AG08396 (cell line): ENCODE measurements at regions not wholly inside any gene's neighbourhood (a gene's known extent, or its start where the extent isn't known, plus 50 kb on each side); places are given as distances from the start of the nearest gene placed in this dataset.
"Not testable (repeated sequence)": the region's sequence is repeated elsewhere in the genome, so short reads cannot be mapped to it uniquely, and the experiment has no call there.

Source experiments
- DNase-seq: peaks from one replicate; pipeline ENCODE4 v3.0.0; 2012; ENCODE audit warnings: low spot score, mixed read lengths

DNA sequence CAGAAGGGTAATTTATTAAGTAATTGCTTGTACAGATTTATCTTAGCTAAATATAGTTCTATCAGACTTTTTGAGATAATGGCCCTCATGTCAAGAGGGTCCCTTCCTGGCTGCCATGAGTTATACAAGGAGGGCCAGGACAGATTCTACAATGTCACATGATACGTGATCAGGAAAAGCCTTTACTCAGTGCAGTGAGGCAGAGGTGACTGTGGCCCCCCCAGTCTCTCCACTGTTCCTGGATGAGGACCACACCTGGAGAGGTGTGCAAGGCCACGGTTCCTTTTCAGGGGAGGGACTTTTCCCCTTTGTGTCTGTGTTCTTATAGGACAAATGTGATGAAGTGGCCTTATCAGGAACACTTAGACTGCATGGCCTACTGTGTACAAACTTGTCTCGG is 54.3 kb upstream of the LRCH1 start:
- no peak for DNase-seq

DNA sequence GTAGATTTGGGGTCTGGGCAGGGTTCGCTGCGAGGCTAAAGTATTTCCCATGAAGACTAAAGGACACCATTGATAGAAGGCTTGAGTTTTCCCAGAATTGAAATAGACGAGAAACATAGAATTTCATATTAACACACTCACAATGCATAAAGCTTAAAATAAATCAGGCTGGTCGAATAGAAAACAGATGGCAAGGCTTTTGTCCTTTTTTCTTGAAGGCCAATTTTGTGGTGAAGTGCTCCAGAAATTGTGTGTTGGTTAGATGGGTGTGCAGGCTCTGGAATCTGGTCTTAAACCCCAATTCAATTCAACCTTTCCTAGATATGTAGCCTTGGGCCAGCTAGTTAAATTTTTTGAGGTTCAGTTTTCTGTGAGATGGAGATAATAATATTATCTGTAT is 56.9 kb upstream of the LRCH1 start:
- no peak for DNase-seq

DNA sequence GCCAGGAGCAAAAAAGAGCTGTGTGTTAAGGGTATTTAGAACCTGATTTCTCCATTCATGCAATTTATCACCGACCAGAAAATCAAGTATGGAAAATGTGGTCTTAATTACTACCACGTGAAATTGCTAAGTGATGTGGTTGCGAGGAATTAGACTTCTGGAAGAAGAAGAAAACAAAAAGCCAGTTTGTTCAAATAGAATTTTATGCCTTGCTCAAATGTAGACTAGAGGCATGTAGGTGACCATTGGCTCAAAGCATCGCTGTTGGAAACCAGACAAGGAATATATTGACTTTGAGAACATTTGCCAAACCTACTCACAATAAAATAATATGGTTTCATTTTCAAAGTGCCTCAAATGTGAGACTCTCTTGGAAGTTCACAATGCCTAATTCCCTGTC is 57.3 kb upstream of the LRCH1 start:
- DNase-seq, result no peak

DNA sequence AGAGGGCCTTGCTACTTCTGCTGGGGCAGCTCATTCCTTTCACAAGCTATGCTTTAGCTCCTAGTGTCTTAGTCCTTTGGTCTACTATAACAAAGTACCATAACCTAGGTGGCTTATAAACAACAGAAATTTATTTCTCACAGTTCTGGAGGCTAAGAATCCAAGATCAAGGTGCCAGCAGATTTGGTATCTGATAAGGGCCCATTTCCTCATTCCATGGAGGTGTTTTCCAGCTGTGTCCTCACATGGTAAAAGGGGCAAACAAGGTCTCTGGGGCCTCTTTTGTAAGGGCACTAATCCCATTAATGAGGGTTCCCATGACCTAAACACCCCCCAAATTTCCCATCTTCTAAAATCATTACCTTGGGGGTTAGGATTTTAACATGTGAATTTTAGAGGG is 57.9 kb upstream of the LRCH1 start:
- no peak for DNase-seq

DNA sequence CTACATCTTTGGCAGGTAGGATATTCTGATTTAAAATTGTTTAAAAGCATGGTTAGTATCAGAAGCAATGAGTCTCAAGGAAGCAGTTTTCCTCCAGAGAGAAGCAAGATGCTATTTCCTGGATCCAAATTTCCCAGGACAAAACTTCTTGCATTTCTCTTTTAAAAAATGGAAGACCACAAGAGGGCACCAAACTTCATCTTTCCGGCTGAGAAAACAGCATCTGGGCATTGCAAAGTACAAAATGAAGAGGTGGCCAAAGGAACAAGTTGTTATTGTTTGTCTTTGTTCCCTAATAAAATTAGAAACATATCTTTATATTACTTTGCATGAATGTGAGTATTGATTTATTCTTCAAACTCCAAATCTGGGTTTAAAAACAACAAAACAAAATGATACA is 60.0 kb upstream of the LRCH1 start:
- peak; percentile 40 for DNase-seq

DNA sequence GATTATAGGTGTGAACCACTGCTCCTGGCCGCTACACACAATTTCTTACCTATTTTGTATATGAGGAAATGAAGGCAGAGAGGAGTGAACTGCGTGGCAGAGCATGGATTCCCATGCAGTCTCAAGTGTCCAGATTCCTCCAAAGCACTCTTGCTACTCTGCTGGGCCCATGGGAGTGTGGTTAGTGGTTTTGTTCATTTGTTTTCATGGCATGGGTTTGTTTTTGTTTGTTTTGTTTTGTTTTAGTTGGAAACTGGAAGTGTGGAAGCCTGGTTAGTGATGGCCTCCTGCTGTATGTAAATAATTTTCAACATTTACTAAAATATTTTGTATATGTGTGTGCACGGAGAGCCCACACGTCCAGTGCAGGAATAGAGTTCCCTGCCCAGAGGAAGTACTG is 61.3 kb upstream of the LRCH1 start:
- DNase-seq, result no peak

DNA sequence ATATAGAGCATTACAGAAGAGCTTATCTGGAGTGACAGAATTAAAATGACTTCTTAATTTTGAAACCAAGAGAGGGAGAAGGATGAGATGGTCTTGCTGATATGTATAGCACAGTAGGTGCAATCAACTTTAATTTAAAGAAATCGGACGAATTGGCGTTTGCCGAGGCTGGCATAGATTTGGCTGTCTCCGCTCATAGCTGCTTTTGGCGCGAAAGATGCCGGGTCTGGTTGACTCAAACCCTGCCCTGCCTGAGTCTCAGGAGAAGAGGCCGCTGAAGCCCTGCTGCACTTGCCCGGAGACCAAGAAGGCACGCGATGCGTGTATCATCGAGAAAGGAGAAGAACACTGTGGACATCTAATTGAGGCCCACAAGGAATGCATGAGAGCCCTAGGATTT is 62.3 kb upstream of the LRCH1 start:
- DNase-seq, result not testable (repeated sequence)

DNA sequence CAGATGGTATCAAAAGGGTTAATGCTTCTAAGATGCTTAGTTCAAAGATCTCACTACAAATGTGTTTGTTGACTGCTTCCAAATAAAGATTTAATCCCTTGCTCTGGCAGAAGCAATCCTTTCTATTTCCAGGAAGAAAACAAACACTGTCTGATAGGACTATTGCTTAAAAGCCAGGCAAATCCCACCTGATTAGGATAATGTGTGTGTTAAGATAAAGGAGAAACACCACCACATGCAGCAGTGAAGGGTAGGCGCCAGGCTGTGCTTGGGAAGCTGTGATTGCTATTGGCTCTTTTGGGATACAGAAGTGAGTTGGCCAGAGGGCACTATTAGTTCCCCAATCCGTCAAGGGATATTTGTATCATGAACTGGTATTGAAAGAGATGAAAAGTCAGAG is 62.8 kb upstream of the LRCH1 start:
- no peak for DNase-seq

DNA sequence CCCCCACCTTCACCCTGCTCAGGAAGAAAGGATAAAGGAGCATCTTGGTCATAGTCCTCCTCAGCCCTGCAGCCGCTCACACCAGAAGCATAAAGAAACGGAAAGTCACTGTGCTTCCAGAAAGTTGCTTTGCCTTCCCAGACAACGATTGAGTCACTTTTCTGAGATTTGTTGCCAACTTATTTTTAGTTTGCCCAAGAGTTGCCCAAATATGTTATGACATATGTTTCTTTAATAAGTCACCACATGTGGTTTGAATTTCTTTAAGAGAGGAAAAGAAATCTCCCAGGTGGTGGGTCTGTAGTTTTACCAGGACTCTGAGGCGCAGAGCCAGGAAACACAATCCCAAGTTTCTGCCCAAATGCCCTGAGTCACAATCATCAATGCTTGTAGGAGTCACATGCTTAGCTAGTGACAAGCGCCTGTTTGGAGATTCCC is 63.4 kb upstream of the LRCH1 start:
- peak; percentile 49 for DNase-seq

DNA sequence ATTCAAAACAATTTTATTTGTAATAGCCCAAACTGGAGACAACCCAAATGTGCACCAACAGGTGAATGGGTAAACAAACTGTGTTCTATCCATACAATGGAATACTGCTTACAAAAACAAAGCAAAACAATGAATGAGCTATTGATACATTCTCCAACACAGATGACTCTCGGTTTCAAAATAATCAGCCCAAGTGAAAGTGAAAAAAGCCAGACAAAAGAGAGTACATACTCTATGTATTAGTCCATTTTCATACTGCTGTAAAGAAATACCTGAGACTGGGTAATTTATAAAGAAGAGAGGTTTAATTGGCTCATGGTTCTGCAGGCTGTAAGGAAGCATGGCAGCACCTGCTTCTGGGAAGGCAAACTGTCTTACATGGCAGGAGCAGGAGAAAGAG is 65.2 kb upstream of the LRCH1 start:
- DNase-seq, result no peak

DNA sequence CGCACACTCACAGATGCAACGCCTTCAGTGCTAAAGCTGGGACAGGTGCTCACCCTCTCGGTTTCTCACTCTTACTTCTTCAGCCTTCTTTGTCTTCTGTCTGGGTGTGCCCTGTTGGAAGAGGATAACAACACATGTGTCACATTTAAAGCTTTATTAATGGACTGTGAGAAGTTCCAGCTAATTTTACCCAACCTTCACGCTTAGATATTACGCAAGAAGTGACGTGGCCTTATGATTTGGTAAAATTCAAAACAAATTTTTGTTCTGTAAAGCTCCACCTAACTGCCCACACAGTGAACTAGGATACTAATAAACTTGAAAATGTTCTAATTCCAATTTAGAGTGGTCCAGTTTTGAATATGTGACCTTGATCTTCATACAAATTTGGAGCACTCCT is 66.7 kb upstream of the LRCH1 start:
- no peak for DNase-seq

DNA sequence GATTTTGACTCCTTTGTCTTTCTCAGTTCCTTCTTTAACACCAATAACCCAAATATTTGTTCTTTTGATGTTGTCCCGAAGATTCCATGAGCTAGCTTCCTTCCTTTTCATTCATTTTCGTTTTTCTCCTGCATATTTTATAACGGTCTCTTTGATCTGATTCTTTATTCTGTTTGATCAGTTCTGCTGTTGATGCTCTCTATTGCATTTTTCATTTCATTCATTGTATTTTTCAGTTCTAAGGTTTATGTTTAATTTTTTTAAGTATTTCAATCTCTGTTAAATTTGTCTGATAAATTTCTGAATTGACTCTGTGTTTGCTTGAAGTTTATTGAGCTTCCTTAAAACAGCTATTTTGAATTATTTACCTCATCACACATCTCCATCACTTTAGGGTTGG is 68.4 kb upstream of the LRCH1 start:
- no peak for DNase-seq

DNA sequence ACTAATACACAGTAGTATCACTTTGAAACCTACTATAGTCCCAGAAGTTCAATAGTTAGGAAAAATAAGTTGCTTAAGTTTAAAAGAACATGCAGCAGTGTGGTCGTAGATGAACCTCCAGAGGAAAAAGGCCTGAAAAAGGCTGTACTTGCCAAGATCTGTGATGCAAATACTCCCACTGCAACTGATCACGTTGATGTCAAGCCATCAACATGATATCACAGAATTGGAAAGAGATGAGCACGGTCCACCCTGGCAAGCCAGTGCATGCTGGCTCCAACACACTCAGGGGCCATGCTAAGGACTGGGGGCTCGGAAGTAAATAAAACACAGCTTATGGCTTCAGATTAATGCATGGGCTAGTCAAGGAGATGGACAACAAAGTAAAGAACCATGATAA is 71.8 kb upstream of the LRCH1 start:
- no peak for DNase-seq

DNA sequence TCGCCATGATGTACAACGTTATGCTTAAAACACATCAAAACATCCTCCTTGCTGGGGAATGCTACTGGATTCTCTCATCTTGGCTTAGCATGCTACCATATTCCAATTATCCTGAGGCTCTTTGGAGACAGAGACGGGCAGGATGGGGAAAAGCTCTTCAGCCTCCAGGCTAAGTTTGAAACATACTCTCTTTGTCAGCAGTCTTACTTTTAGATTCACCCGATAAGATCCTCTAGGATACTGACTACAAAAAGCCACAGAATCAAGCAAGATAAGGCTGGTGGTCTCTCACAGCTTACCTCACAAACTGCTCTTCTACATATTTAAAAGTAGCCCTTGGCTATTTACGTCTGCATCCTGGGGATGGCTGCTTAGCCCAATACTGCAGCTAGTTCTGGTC is 72.8 kb upstream of the LRCH1 start:
- no peak for DNase-seq

DNA sequence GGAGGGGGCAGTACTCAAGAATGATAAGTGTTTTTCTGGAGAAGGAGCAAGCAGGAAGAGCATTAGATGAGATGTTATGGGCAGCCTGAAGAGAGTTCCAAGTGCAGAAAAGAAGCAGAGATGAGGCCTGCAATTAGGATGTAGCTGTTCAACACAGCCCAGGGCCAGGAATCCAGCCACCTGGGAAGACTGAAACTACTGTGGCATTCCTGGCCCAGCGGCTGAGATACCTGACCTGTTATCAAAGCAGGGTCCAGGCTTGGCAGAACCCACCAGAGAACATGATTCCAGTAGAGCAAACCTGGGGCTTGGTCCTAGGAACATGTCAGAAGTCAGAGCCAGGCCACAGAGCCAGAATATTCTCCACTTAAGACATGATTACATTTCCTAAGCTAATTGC is 73.3 kb upstream of the LRCH1 start:
- DNase-seq, result no peak

DNA sequence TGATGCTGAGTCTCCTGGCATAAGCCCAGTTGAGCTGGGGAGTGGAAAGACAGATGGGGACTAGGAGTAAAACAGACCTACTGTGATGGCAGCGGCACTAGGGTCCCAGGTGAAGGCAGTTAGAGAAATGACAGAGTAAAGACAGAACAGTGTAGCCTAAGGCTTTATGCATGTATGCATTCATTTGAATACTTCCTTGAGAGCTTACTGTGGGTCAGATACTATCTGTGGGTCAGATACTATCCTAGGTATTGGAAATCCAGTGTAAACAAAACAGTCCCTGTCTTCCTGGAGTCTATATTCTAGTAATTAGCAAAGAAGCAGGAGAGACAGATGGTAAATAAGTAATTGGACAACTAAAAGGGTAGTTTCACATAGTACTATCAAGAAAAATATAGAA is 73.7 kb upstream of the LRCH1 start:
- DNase-seq, result no peak

DNA sequence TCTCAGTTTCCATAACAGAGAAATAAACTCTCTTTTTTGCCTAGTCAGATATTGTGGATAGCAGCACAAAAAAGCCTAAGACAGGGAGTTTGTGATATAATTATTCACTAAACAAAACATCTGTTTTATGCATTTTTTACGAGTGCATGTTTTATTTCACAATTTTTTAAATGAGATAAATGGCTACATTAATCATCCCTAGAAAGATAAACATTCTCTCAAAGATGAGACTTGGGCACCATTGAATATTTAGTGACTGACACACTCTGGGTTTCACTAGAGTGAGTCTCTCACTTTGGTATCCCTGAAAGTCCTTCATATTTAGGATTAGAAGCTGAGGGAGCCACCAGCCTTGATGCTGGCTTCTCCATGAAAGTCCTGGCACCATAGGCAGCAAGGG is 74.3 kb upstream of the LRCH1 start:
- DNase-seq, result no peak

DNA sequence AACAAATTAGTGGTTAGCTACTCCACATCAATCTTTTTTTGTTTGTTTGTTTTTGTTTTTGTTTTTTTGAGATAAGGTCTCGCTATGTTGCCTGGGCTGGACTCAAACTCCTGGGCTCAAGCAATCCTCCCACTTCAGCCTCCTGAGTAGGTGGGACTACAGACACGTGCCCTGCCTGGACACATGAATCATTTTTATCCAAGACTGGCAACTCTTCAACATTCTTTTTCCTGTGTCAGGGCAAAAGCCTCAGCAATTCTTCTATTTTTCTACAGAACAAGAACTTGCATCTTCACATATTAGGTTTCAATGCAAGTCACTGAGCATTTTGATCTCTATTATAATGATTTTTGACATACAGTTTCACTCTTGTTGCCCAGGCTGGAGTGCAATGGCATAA is 76.8 kb upstream of the LRCH1 start:
- DNase-seq, result no peak

DNA sequence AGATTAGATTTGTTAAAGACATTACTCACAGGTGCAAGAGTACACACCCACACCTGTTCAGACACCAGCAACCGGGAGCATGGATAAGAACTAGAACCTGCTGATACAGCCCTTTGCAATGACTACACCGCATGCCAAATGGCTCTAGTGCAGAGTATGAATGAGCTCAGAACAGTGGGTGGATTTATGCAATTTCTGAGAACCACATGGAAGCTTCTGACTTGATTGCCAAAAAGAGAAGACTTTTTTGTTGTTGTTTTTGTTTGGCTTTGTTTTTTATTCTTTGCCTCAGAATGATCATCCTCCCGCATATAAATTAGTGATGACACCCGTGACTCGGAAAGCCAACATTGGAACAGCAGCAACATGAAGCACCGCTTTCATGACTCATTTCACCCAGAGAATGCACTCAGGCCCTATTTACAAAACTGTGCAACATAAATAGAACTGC is 77.4 kb upstream of the LRCH1 start:
- no peak for DNase-seq

DNA sequence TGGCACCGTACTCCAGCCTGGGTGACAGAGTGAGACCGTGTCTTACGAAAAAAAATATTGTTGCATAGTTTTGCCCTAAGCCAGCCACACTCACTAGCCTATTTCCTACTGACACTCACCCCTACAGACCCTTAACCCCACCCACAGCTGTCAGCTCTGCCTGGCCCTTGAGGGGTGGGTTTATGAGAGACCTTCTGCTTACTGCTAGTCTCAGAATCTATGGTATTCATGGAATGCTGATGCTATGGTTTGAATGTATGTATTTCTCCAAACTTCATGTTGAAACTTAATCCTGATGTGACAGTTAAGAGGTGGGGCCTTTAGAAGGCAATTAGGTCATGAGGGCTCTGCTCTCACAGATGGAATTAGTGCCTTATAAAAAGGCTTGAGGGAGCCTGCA is 79.2 kb upstream of the LRCH1 start:
- DNase-seq, result no peak

DNA sequence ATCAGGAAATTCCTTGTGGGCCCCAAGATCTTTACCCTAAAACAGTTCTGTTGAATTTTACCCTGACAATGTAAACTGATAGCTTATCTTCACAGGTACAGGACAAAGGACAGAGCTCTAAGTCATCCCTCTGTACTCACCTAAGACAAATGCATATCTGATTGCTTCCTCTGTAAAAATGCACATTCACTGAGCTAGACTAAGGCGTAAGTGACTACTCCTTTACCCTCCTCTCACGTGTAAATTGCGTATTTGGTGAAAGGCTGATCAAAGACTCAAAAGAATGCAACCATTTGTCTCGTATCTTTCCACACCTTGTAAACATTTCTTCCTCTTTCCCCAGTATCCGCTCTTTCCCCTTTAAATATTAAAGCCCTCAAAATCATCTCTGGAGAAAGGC is 80.6 kb upstream of the LRCH1 start:
- no peak for DNase-seq

DNA sequence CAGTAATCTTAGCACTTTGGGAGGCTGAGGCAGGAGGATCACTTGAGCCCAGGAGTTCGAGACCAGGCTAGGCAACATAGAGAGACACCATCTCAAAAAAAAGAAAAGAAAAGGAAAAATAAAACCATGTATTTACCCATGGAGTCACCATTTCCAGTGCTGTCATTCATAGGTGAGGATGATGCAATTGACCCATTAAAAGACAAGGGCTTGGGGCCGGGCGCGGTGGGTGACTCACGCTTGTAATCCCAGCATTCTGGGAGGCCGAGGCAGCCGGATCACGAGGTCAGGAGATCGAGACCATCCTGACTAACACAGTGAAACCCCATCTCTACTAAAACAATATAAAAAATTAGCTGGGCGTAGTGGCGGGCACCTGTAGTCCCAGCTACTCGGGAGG is 82.6 kb upstream of the RUBCNL start:
- not testable (repeated sequence) for DNase-seq

DNA sequence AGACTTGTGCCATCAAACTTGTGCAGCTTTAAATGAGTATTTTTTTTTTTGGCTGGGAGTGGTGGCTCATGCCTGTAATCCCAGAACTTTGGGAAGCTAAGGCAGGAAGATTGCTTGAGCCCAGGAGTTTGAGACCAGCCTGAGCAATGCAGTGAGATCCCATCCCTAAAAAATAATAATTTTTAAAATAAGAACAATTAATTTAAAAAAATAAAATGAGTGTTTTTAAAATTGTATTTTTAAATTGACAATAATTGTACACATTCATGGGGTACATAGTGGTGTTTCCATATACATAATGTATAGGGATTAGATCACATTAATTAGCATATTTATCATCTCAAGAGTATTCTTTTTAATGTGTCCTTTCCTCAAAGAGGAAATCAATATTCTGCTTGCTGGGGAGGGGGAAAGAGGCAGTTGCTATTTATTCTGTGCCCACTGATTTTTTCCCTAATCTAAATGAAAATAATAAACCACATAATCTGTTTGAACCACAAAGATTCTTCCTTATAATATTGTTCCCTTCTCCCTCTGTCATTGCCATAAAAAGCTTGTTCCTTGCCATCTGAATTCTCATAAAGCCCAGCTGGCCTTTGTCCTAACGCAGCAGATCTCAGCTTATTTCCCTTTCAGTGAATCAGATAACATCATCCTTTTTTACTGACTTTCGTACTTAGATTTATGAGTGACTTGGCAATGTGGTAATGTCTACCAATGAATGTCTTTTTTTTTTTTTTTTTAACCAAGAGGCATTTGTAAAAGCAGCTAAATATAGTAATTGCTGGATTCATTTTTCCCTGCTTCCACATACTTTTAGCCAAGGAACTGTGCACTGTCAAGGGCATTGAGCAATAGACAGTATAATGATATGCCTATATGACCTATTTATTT is 81.8 kb upstream of the RUBCNL start:
- DNase-seq, result peak; percentile 36

DNA sequence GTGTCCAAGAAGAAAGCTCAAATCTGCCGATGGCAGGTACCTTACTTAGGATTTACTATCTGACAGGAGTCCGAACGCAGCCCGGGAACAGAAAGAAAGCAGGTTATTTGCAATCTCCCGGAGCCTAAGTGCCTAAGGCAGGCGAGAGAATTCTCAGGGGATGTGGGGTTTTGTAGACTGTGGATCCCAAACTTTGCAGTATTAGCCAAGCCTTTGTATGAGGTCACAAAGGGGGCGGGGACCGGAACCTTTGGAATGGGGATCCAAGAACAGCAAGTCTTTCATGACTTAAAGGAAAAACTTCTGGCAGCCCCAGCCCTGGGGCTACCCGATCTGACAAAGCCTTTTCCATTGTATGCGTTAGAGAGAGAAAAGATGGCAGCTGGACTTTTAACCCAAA is 80.6 kb upstream of the RUBCNL start:
- not testable (repeated sequence) for DNase-seq
